Esophagus muscularis mucosa (tissue), 4 donors: ENCODE measurements at regions not wholly inside any gene's neighbourhood (a gene's known extent, or its start where the extent isn't known, plus 50 kb on each side); places are given as distances from the start of the nearest gene placed in this dataset.
"Not testable (repeated sequence)": the region's sequence is repeated elsewhere in the genome, so short reads cannot be mapped to it uniquely, and the experiment has no call there.

Experiments
- DNase-seq: peaks from one replicate; pipeline ENCODE4 v3.0.0-alpha.2; 2017; ENCODE audit errors: extremely low spot score
- H3K27ac ChIP-seq, 4 donors: fragments of 200-600 bp; sonication (generic); replicated peaks in 1 of 4; 1 replicate in 3 of 4; 2 replicates in 1 of 4; pipeline ENCODE4 v1.5.1; 2016 to 2019; ENCODE audit warnings: mild to moderate bottlenecking in 1 of 4
- H3K27me3 ChIP-seq, 4 donors: fragments of 200-600 bp; sonication (generic); one replicate each; pipeline versions ENCODE4 v1.5.1 to v1.6.0; 2016 to 2019
- H3K36me3 ChIP-seq, 4 donors: fragments of 200-600 bp; sonication (generic); one replicate each; pipeline ENCODE4 v1.5.1; 2016 to 2019
- H3K4me1 ChIP-seq, 4 donors: fragments of 200-600 bp; sonication (generic); one replicate each; pipeline ENCODE4 v1.5.1; 2016 to 2019
- H3K4me3 ChIP-seq, 4 donors: fragments of 200-600 bp; sonication (generic); 1 replicate in 2 of 4; 2 replicates in 2 of 4; pipeline ENCODE4 v1.5.1; 2016 to 2019; ENCODE audit warnings: mild to moderate bottlenecking in 4 of 4, moderate library complexity in 1 of 4
- H3K9me3 ChIP-seq, 4 donors: fragments of 200-600 bp; sonication (generic); 1 replicate in 3 of 4; 2 replicates in 1 of 4; pipeline ENCODE4 v1.5.1; 2016 to 2019
- CTCF ChIP-seq, 3 experiments: fragments of 200-600 bp in 2 of 3; fragments of 450-650 bp in 1 of 3; sonication (generic) in 2 of 3; IDR thresholded peaks; one replicate each; pipeline ENCODE4 v1.5.1; 2017 to 2019; ENCODE audit warnings: antibody characterized with exemption in 3 of 3, mild to moderate bottlenecking in 2 of 3, moderate library complexity in 1 of 3
- EP300 ChIP-seq: sonication (generic); formaldehyde crosslinking; IDR thresholded peaks from one replicate; pipeline ENCODE4 v1.6.1; 2017; ENCODE audit warnings: antibody characterized with exemption
- POLR2A ChIP-seq: fragments of 450-650 bp; IDR thresholded peaks from one replicate; pipeline ENCODE4 v1.6.1; 2017; ENCODE audit warnings: antibody characterized with exemption, moderate library complexity, mild to moderate bottlenecking, low read depth
- POLR2AphosphoS5 ChIP-seq, 2 donors: sonication (generic); formaldehyde crosslinking; IDR thresholded peaks; one replicate each; pipeline ENCODE4 v1.6.1; 2017; ENCODE audit warnings: antibody characterized with exemption in 2 of 2
- WGBS: methylation state at CpG from one replicate; pipeline ENCODE4 v1.1.5; 2018; 5-methylcytosine and 5-hydroxymethylcytosine counted together
- intact Hi-C: fragments of 100-400 bp; cut with DNase I; formaldehyde crosslinking; loops from one replicate; pipeline ENCODE4 v1.15.1; 2023

GRCh38 chr9:136604823-136605525 is 57.7 kb upstream of the EGFL7 start:
- TF ChIP-seq POLR2A: no peak
- peaks cover 20 to 49% (median 41%) of the 10 kb centered on the region in 4 donors for H3K4me1 ChIP-seq
- intact Hi-C loops: no loop called here
- H3K4me3 ChIP-seq: no peak overlapping the region
- WGBS: 100% methylated on average over 5 of the region's 26 CpGs
- DNase-seq: no peak
- no peaks in the 10 kb centered on the region for H3K9me3 ChIP-seq
- H3K27ac ChIP-seq: peak overlapping the region in 2 of 4 donors; percentile 14 to 29
- no peaks in the 10 kb centered on the region for H3K36me3 ChIP-seq
- peaks cover 0 to 32% (median 0%) of the 10 kb centered on the region in 4 donors for H3K27me3 ChIP-seq

GRCh38 chr9:136603901-136604814 is 58.3 kb upstream of the NOTCH1 start:
- no peaks in the 10 kb centered on the region for H3K9me3 ChIP-seq
- H3K27ac ChIP-seq: peak overlapping the region in 2 of 4 donors; percentile 14 to 29
- peaks cover 0 to 40% (median 0%) of the 10 kb centered on the region in 4 donors for H3K27me3 ChIP-seq
- TF ChIP-seq POLR2AphosphoS5 (IDR thresholded peaks at IDR 0.05) (no peak), POLR2A (no peak), CTCF (IDR thresholded peaks at IDR 0.05) (no peak), EP300 (no peak)
- no peaks in the 10 kb centered on the region for H3K36me3 ChIP-seq
- 75% methylated on average over 9 of the region's 33 CpGs for WGBS
- intact Hi-C loops: no loop called here
- H3K4me3 ChIP-seq: no peak overlapping the region
- H3K4me1 ChIP-seq: peaks cover 20 to 54% (median 45%) of the 10 kb centered on the region in 4 donors
- no peak for DNase-seq

DNA sequence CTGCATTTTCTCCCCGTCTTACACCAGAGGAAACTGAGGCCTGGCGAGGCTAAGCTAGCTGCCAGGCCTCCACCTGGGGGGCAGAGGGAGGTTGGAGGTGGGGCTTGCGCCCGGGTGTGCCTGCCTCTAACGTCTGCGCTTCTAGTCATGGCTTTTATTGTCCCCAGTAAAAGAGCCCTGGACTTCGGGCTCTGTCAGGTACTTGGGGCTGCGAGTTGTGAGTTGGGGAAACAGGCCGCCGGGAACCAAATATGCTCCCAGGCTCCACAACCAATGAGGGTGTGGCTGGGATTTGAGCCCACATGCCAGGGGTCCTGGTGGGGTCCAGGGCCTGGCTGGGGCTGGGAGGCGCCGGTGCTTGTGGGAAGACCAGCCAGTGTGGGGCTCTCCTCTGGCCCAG is 57.4 kb upstream of the NOTCH1 start:
- Histone ChIP-seq H3K36me3 (no peaks in the 10 kb centered on the region), H3K27ac (no peak overlapping the region), H3K9me3 (no peaks in the 10 kb centered on the region), H3K27me3 (peaks cover 0 to 47% (median 0%) of the 10 kb centered on the region in 4 donors), H3K4me3 (no peak overlapping the region), H3K4me1 (peaks cover 20 to 53% (median 42%) of the 10 kb centered on the region in 4 donors)
- intact Hi-C loops: no loop called here
- no peak for TF ChIP-seq POLR2AphosphoS5 (IDR thresholded peaks at IDR 0.05)
- no peak for TF ChIP-seq POLR2A
- no peak for DNase-seq
- 94% methylated on average over 6 of the region's 12 CpGs for WGBS

DNA sequence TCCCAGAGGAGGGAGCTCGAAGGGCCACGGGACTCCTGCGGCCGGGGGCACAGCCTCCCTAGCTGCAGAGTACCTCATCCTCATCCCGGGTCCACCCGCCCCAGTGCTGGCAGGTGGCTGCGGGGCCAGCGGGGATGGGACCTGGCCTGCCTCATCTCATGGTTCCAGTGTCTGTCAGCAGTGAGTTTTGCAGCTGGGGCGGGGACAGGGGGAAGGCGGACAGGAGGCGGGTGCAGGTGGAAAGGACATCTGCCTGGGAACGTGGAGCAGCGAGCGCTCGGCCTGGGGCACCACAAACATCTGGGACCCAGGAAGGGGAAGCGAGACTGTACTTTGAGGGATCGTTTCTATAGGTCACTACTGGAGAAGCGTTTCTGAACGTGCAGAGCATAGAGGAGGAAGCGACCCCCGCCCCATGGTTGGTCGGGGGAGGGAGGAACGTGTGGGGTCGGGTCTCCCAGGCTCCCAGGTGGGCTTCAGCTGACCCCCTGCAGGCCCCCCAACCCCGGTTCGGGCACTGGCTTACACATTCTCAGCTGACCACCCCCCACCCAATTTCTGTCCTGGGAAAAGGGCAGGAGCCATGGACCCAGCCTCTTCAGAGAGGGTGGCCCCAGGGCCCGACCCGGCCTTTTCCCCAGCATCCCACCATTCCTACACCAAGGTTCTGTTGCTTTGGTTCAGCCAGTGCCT is 56.5 kb upstream of the NOTCH1 start:
- intact Hi-C loops: no loop called here
- Histone ChIP-seq H3K4me1 (peaks cover 20 to 57% (median 47%) of the 10 kb centered on the region in 4 donors), H3K27me3 (peaks cover 0 to 52% (median 0%) of the 10 kb centered on the region in 4 donors), H3K4me3 (no peak overlapping the region), H3K36me3 (no peaks in the 10 kb centered on the region), H3K9me3 (no peaks in the 10 kb centered on the region), H3K27ac (no peak overlapping the region)
- 70% methylated on average over 18 of the region's 28 CpGs for WGBS
- DNase-seq: no peak
- no peak for TF ChIP-seq POLR2AphosphoS5 (IDR thresholded peaks at IDR 0.05)
- TF ChIP-seq CTCF (IDR thresholded peaks at IDR 0.05): no peak
- TF ChIP-seq POLR2A: no peak
- TF ChIP-seq EP300: no peak

DNA sequence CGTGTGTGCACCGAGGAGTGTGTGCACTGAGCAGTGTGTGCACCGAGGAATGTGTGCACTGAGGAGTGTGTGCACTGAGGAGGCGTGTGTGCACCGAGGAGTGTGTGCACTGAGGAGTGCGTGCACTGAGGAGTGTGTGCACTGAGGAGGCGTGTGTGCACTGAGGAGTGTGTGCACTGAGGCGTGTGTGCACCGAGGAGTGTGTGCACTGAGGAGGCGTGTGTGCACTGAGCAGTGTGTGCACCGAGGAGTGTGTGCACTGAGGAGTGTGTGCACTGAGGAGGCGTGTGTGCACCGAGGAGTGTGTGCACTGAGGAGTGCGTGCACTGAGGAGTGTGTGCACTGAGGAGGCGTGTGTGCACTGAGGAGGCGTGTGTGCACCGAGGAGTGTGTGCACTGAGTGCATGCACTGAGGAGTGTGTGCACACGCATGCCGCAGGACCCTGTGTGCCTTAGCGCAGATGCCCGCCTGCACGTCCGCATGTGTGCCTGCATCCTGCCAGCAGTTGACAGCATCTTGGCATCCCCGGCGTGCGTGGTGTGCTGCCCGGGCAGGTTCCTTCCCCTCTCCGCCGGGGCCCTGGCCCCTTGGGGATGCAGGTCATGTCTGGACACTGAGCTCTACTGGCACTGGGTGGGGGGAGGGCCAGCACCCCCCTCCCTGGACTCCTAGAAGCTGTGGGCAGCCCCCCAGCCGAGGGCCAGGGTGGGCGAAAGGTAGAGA is 55.6 kb upstream of the NOTCH1 start:
- Histone ChIP-seq H3K4me1 (peaks cover 14 to 55% (median 46%) of the 10 kb centered on the region in 4 donors), H3K27me3 (peaks cover 0 to 59% (median 0%) of the 10 kb centered on the region in 4 donors)
- intact Hi-C loops, H3K9me3 ChIP-seq, DNase-seq, H3K4me3 ChIP-seq, H3K27ac ChIP-seq, H3K36me3 ChIP-seq: not testable (repeated sequence)
- WGBS: 80% methylated on average over 29 of the region's 31 CpGs
